T-cell (primary cell): ENCODE measurements at regions not wholly inside any gene's neighbourhood (a gene's known extent, or its start where the extent isn't known, plus 50 kb on each side); places are given as distances from the start of the nearest gene placed in this dataset.

ENCODE experiments used
- ATAC-seq, 4 experiments: fragments of 200-7000 bp in 3 of 4; fragments of 150-1000 bp in 1 of 4; cut with Tn5 transposase; replicated peaks in 1 of 4; 1 replicate in 3 of 4; 2 replicates in 1 of 4; pipeline ENCODE4 v1.10.0; 2021; ENCODE audit warnings: moderate library complexity in 3 of 4, mild to moderate bottlenecking in 2 of 4, moderate number of reproducible peaks in 1 of 4
- CTCF ChIA-PET, 2 donors: fragments of 300-600 bp; sonication (Branson Sonifier 250); formaldehyde crosslinking; loops; one replicate each; lab custom pipeline; 2022; ENCODE audit warnings: antibody characterized with exemption in 2 of 2; lab: Charles Lee
- POLR2A ChIA-PET, 2 donors: fragments of 300-600 bp; sonication (Branson Sonifier 250); formaldehyde crosslinking; loops; one replicate each; lab custom pipeline; 2022; ENCODE audit warnings: antibody characterized with exemption in 2 of 2; lab: Charles Lee
- DNase-seq, 35 experiments: peaks; one replicate each; pipeline versions ENCODE4 v3.0.0 to v3.0.0-alpha.2; 2013 to 2023
- H3K27ac ChIP-seq: one replicate; pipeline ENCODE4 v1.5.1; 2013; ENCODE audit warnings: low read length
- H3K27me3 ChIP-seq, 2 experiments: replicated peaks in 1 of 2; 1 replicate in 1 of 2; 2 replicates in 1 of 2; pipeline versions ENCODE4 v1.6.1 to v1.7.0; 2013; ENCODE audit warnings: low read length in 1 of 2, mixed read lengths in 1 of 2; ENCODE audit not compliant: control insufficient read depth in 2 of 2, insufficient read depth in 2 of 2; ENCODE audit errors: extremely low read depth in 1 of 2
- H3K36me3 ChIP-seq, 2 donors: 1 replicate in 1 of 2; 2 replicates in 1 of 2; pipeline versions ENCODE4 v1.6.1 to v1.7.0; 2013; ENCODE audit warnings: low read length in 1 of 2; ENCODE audit not compliant: control insufficient read depth in 2 of 2, insufficient read depth in 1 of 2; ENCODE audit errors: extremely low read depth in 1 of 2
- H3K4me1 ChIP-seq, 2 experiments: 1 replicate in 1 of 2; 2 replicates in 1 of 2; pipeline versions ENCODE4 v1.6.1 to v1.7.0; 2013; ENCODE audit warnings: low read length in 2 of 2, mixed read lengths in 1 of 2; ENCODE audit not compliant: insufficient read depth in 2 of 2, control insufficient read depth in 1 of 2; ENCODE audit errors: extremely low read depth in 1 of 2
- H3K4me3 ChIP-seq, 2 donors: 1 replicate in 1 of 2; 2 replicates in 1 of 2; pipeline versions ENCODE4 v1.5.1 to v1.7.0; 2013; ENCODE audit warnings: mild to moderate bottlenecking in 2 of 2, low read length in 1 of 2, moderate library complexity in 1 of 2; ENCODE audit not compliant: control insufficient read depth in 1 of 2; ENCODE audit errors: extremely low read depth in 1 of 2
- H3K9me3 ChIP-seq: 2 replicates; pipeline ENCODE4 v1.7.0; 2013
- H3K27ac Mint-ChIP-seq, 2 donors: one replicate each; pipeline ENCODE4 v1.8.0; 2020 to 2021; ENCODE audit warnings: mild to moderate bottlenecking in 2 of 2, mixed read lengths in 2 of 2
- H3K27me3 Mint-ChIP-seq, 2 donors: one replicate each; pipeline ENCODE4 v1.8.0; 2021 to 2022; ENCODE audit warnings: mixed read lengths in 2 of 2
- H3K36me3 Mint-ChIP-seq: one replicate; pipeline ENCODE4 v1.8.0; 2021; ENCODE audit warnings: mixed read lengths
- H3K4me1 Mint-ChIP-seq, 3 donors: one replicate each; pipeline ENCODE4 v1.8.0; 2020 to 2022; ENCODE audit warnings: mixed read lengths in 3 of 3, mild to moderate bottlenecking in 1 of 3
- H3K4me3 Mint-ChIP-seq, 3 donors: one replicate each; pipeline ENCODE4 v1.8.0; 2020 to 2022; ENCODE audit warnings: mild to moderate bottlenecking in 3 of 3, mixed read lengths in 3 of 3, moderate library complexity in 3 of 3
- H3K9me3 Mint-ChIP-seq, 3 donors: one replicate each; pipeline ENCODE4 v1.8.0; 2020 to 2022; ENCODE audit warnings: mixed read lengths in 3 of 3
- WGBS: methylation state at CpG from one replicate; pipeline ENCODE4 v1.1.5; 2013; ENCODE audit warnings: missing lambda C conversion rate; ENCODE audit not compliant: insufficient coverage; 5-methylcytosine and 5-hydroxymethylcytosine counted together

- no peak overlapping the region for H3K4me3 Mint-ChIP-seq
- WGBS, result 76% methylated on average over 5 of the region's 6 CpGs
- H3K9me3 Mint-ChIP-seq, result no peaks in the 10 kb centered on the region
- POLR2A ChIA-PET, result no interaction called here
- CTCF ChIA-PET, result interaction anchor here in 1 of 2 donors (0.9 kb wide), 1 partner anchor 68 kb away, joined by 3 read pairs; no protein-coding TSS in a partner anchor
- Histone ChIP-seq H3K4me3 (no peak overlapping the region), H3K36me3 (no peaks in the 10 kb centered on the region), H3K9me3 (no peaks in the 10 kb centered on the region), H3K27ac (no peak overlapping the region), H3K27me3 (peaks cover 0 to 12% of the 10 kb centered on the region in 2 experiments), H3K4me1 (no peaks in the 10 kb centered on the region)
- no peak overlapping the region for H3K27ac Mint-ChIP-seq
- no peak for DNase-seq
- H3K36me3 Mint-ChIP-seq, result no peaks in the 10 kb centered on the region
- no peaks in the 10 kb centered on the region for H3K4me1 Mint-ChIP-seq
- H3K27me3 Mint-ChIP-seq, result peaks cover 4 to 17% of the 10 kb centered on the region in 2 donors
- no peak for ATAC-seq
Observed at GRCh38 chr11:112656772-112657428, 304.3 kb upstream of the NCAM1 start.

DNA sequence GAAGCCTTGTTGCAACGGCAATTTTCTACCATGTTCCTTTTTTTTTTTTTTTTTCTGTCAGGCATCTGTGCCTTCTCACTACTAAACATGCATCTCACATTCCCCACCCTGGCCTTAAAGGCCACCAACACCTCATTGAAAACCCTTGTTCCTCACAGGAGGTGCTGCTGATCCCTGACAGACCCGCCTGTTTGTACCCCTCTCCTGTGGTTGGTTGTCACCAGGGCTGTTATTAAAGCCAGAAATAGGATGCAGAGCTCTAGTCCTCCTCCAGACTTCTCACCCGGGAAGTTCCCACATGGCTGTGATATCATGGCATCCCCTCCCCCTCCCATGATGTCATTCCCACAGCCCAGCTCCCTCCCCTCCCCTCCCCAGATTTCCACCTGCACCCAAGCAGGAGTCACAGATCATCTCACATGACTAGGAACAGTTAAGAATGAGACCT lies 302.8 kb upstream of the NCAM1 start:
- no peaks in the 10 kb centered on the region for H3K36me3 Mint-ChIP-seq
- Histone ChIP-seq H3K4me1 (no peaks in the 10 kb centered on the region), H3K4me3 (no peak overlapping the region), H3K9me3 (no peaks in the 10 kb centered on the region), H3K27ac (no peak overlapping the region), H3K36me3 (no peaks in the 10 kb centered on the region), H3K27me3 (peaks cover 0 to 8% of the 10 kb centered on the region in 2 experiments)
- no peak overlapping the region for H3K4me3 Mint-ChIP-seq
- POLR2A ChIA-PET, result no interaction called here
- DNase-seq (no peak), ATAC-seq (no peak)
- CTCF ChIA-PET, result no interaction called here
- H3K9me3 Mint-ChIP-seq, result no peaks in the 10 kb centered on the region
- peaks cover 4 to 14% of the 10 kb centered on the region in 2 donors for H3K27me3 Mint-ChIP-seq
- 20% methylated on average over 1 of the region's 3 CpGs for WGBS
- H3K4me1 Mint-ChIP-seq, result no peaks in the 10 kb centered on the region
- no peak overlapping the region for H3K27ac Mint-ChIP-seq

DNA sequence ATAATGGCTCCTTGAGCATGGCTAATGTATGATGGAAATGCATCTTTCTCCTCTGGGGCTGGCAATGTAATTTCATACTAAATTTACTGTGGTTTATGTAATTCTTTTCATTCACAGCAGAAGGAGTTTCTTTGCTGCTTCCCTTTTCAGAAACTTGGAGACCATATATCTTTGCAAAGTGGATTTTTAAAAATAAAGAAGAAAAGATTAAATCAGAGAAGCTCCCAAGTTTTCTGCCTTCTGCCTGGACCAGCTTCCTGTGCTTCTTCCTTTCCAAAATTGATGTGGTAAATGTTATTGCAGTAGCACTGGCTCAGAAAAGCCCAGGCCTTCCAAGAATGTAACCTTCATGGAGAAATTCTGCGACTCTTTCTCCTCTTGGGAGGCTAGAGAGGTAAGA lies 300.1 kb upstream of the NCAM1 start:
- Mint-ChIP-seq H3K27me3 (peaks cover 4 to 15% of the 10 kb centered on the region in 2 donors), H3K36me3 (no peaks in the 10 kb centered on the region), H3K9me3 (no peaks in the 10 kb centered on the region), H3K27ac (no peak overlapping the region), H3K4me3 (no peak overlapping the region), H3K4me1 (no peaks in the 10 kb centered on the region)
- Histone ChIP-seq H3K36me3 (no peaks in the 10 kb centered on the region), H3K4me3 (no peak overlapping the region), H3K9me3 (no peaks in the 10 kb centered on the region), H3K27ac (no peak overlapping the region), H3K27me3 (peaks cover 0 to 6% of the 10 kb centered on the region in 2 experiments), H3K4me1 (no peaks in the 10 kb centered on the region)
- DNase-seq, result no peak
- ChIA-PET POLR2A (no interaction called here), CTCF (no interaction called here)
- WGBS, result 71% methylated on average over 1 of the region's 1 CpG
- no peak for ATAC-seq

DNA sequence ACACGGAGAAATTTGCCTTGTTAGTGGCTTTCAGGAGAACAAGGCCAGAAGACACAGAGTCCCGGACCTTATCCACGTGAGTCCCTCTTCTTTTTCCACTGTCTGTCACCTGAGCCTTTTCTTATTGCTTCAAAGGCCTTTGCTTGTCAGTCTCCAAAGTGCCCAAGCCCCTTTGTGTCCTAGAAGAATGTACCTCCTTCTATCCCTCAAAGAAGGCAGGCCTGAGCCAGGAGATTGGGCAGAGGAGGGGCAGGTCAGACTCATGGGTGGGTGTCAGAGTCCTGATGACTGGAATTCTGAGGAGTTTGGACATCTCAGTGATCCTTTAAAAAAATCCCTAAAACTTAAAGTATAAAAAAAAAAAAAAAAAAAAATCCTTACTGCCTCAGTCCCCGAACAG lies 299.6 kb upstream of the NCAM1 start:
- 80% methylated on average over 4 of the region's 4 CpGs for WGBS
- DNase-seq (no peak), ATAC-seq (no peak)
- POLR2A ChIA-PET, result no interaction called here
- no peak overlapping the region for H3K4me3 Mint-ChIP-seq
- peaks cover 2 to 11% of the 10 kb centered on the region in 2 donors for H3K27me3 Mint-ChIP-seq
- Histone ChIP-seq H3K36me3 (no peaks in the 10 kb centered on the region), H3K4me3 (no peak overlapping the region), H3K4me1 (no peaks in the 10 kb centered on the region), H3K27ac (no peak overlapping the region), H3K27me3 (peaks cover 0 to 2% of the 10 kb centered on the region in 2 experiments), H3K9me3 (no peaks in the 10 kb centered on the region)
- H3K27ac Mint-ChIP-seq, result no peak overlapping the region
- H3K9me3 Mint-ChIP-seq, result no peaks in the 10 kb centered on the region
- CTCF ChIA-PET, result no interaction called here
- H3K36me3 Mint-ChIP-seq, result no peaks in the 10 kb centered on the region
- H3K4me1 Mint-ChIP-seq, result no peaks in the 10 kb centered on the region

DNA sequence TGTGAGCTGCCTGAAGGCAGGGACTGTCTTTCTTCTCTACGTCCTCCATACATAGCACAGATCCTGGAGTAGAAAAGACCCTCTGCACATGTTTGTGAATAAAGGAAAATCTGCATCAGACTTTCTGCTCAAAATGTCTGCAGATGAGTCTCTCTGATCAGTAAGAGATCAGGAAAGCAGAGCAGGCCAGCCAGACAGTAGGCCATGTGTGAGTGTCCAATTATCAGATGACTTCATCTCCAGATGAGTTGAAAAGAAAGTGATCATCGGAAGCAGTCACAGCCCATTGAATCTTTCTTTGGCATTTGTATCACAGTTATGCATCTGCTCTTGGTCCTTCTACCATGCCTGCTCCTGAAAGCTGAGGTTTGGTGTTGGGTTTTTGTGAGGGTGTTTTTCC lies 298.7 kb upstream of the NCAM1 start:
- Histone ChIP-seq H3K27ac (no peak overlapping the region), H3K27me3 (no peaks in the 10 kb centered on the region), H3K4me1 (no peaks in the 10 kb centered on the region), H3K36me3 (no peaks in the 10 kb centered on the region), H3K9me3 (no peaks in the 10 kb centered on the region), H3K4me3 (no peak overlapping the region)
- no peaks in the 10 kb centered on the region for H3K9me3 Mint-ChIP-seq
- H3K27ac Mint-ChIP-seq, result no peak overlapping the region
- no peak overlapping the region for H3K4me3 Mint-ChIP-seq
- no peaks in the 10 kb centered on the region for H3K36me3 Mint-ChIP-seq
- no peak for ATAC-seq
- peaks cover 2 to 8% of the 10 kb centered on the region in 2 donors for H3K27me3 Mint-ChIP-seq
- POLR2A ChIA-PET, result no interaction called here
- CTCF ChIA-PET, result no interaction called here
- no CpG with 5 or more reads among the region's 2 CpGs for WGBS
- DNase-seq, result no peak
- no peaks in the 10 kb centered on the region for H3K4me1 Mint-ChIP-seq

DNA sequence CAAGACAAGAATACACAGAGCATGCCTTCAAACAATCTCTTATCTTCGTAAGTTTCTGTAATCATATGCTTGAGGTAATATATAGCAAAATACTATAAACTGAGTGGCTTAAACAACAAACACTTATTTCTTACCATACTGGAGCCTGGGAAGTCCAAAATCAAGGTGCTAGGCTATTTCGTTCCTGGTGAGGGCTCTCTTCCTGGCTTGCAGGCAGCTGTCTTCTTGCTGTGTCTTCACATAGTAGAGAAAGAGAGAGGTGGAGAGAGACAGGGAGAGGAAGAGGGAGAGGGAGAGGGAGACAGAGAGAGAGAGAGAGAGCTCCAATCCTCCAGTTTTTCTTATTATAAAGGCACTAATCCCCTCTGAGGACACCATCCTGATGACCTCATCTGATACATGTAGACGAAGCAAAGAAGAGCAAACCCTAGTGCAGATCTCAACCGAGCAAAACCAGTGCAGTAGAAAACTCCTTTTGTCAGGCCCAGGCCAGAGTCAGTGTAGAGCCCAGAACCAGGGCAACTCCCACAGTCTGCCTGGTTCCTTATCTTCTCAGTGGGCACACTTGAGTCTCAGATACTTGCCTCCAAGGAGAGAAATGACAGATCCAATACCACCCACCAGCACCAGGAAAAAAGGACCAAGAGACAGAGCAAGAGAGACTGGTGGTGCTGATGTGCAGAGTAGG lies 297.1 kb upstream of the NCAM1 start:
- WGBS, result 94% methylated on average over 2 of the region's 4 CpGs
- no peaks in the 10 kb centered on the region for H3K36me3 Mint-ChIP-seq
- no peak overlapping the region for H3K4me3 ChIP-seq
- H3K27ac Mint-ChIP-seq, result no peak overlapping the region
- H3K9me3 Mint-ChIP-seq, result no peaks in the 10 kb centered on the region
- no peaks in the 10 kb centered on the region for H3K27me3 ChIP-seq
- H3K9me3 ChIP-seq, result no peaks in the 10 kb centered on the region
- ChIA-PET POLR2A (no interaction called here), CTCF (no interaction called here)
- H3K27me3 Mint-ChIP-seq, result peaks cover 0 to 5% of the 10 kb centered on the region in 2 donors
- no peaks in the 10 kb centered on the region for H3K36me3 ChIP-seq
- H3K4me3 Mint-ChIP-seq, result no peak overlapping the region
- ATAC-seq, result no peak
- no peak for DNase-seq
- H3K27ac ChIP-seq, result no peak overlapping the region
- H3K4me1 ChIP-seq, result no peaks in the 10 kb centered on the region
- H3K4me1 Mint-ChIP-seq, result no peaks in the 10 kb centered on the region
